HG03139 (cell line): ENCODE measurements at regions not wholly inside any gene's neighbourhood (a gene's known extent, or its start where the extent isn't known, plus 50 kb on each side); places are given as distances from the start of the nearest gene placed in this dataset.

Source experiments
- ATAC-seq: cut with Tn5 transposase; IDR thresholded peaks from one replicate; pipeline ENCODE4 v1.9.1; 2021; ENCODE audit not compliant: unreplicated experiment

DNA sequence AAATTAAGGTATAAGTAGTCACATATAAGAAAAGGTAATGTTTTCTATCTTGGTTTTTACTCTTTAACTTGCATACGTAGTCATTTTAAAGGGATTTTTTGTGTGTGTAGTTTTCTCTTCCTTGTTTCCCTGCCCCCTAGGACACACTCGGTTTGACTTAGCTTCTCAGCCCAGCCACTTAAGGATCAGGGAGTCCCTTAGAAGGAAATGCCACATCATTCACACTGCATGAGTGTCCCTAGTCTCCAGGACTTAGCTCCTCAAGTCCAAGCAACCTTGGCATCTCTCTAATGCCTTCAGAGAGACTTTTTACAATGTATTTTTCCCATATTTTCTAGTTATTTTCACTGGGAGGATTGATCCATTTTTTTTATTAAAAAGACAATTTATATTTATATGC lies 1407.7 kb downstream of the EFNB2 start:
- no peak for ATAC-seq

DNA sequence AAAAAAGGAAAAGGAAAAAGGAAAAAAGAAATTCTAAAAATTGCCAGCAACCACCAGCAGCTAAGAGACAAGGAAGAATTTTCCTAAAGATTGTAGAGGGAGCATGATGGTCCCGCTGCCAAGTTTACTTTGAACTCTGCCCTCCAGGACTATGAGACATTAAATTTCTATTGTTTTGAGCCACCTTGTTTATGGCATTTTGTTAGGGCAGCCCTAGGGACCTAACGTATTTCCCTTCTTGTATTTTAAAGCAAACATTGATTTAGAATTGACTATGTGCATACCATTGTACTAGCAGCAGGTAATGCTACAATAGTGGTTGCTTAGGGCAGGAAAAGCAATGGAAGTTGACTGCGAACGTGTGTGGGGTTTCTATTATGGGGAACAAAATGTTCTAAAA lies 1414.2 kb downstream of the EFNB2 start:
- no peak for ATAC-seq

DNA sequence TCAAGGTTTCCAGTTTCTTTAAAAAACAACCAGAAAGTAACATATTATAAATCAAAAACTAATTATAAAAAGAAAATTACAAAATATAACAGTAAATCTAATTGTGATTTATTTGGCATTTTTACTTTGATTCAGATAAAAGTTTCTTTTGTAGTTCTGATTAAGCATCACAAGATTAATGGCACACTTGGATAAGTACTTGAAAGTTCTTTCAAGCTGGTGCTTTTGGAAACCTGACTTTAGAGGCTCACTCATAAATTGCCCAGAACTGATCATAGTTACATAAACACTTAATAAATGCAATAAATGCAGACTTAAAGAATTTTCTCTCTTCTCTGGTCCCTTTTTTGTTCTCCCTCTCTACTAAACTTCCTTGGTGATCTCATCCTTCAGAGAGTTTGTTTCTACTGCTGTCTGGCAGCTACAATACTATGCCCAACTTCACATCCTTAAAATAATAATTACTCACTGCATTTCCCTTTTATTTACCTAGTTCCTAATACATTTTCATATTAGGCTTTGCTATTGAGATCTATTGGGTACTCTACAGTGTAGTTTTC lies 1417.0 kb downstream of the EFNB2 start:
- ATAC-seq: no peak

DNA sequence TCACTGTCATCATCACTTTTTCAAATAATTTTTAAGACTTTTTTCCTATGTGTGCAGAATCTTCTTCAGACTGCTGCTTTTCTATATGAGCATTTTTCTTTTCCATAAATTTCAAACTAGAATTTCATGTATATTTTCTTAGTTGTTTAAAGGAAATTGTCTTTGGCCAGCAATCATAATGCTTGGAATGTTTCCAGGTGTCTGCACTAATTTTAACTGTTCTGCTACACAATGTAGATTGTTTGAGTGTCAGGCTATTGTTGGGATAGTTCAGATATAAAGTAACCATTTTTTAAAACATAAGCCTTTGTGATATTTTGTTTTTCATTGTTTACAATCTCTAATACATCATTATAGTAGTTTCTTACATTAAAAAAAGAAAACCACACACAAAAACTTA lies 1418.5 kb downstream of the EFNB2 start:
- no peak for ATAC-seq

DNA sequence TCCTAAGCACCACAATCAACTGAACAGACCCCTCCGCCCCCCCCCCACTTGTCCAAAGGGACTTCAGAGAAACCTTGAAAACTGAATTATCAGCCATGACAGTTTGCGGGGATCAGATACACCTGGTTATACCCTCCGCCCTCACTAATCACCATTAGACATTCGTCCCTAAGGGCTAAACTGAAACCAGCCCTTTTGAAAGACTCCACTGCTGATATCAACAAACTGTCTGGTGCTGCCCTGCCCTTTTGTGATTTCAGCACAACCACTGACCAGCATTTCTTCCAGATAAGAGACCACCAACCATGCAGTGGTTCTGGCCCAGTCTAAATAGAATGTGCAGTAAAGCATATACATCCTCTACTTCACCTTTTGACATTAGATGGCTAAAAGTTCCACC lies 1422.9 kb downstream of the EFNB2 start:
- no peak for ATAC-seq

DNA sequence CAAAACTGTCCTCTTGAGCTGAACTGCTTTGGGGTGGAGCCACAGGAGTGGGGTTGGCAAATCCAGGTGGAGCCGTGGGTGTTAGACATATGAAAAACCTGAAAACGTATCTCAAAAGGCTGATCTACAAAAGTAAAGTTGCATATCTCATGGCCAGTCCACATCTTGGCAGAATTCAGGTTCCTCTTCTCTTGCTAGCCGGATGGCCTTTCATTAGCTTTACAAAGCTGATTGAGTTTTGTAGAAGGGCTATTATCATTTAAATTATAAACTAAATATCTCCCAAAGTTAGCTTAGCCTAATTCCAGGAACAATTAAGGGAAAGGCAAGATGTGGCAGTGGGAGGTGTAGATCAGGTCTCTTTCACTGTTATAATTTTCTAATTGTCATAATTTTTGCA lies 1427.7 kb downstream of the EFNB2 start:
- ATAC-seq: no peak

DNA sequence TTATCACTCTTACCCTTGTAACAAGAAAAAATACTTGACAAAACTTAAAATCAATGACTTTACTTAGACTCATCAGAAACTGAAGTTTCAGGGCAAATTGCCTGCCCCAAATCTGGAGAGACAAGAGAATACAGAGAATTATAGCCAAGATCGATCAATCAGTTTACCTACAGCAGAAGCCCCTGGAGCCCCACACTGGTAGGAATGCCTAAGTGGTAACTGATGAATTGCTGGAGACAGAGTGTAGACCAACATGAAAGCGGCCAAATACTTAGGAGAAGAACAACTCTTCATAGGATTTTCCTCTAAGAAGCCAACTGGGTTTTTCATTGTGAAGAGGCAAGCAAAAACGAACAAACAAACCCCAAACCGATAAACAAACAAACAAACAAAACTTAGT lies 1430.0 kb downstream of the EFNB2 start:
- ATAC-seq: no peak

DNA sequence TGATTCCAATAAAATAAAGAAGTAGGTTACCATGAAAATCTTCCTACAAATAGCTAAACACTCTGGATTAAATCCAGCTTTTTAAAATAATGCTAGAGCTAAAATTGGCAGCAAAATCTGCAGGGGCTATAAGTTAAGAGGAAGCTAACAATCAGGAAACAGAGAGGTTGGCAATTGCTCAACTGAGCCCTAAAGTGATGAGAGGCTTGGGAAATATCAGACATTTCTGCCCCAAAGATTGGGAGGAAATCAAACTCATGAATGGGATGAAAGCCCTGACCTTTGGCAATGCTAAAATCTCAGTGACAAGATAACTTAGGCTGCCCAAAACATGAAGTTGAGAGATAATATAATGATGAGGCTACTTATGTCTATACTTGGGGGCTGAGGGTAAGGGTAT lies 1437.9 kb downstream of the EFNB2 start:
- ATAC-seq: no peak

DNA sequence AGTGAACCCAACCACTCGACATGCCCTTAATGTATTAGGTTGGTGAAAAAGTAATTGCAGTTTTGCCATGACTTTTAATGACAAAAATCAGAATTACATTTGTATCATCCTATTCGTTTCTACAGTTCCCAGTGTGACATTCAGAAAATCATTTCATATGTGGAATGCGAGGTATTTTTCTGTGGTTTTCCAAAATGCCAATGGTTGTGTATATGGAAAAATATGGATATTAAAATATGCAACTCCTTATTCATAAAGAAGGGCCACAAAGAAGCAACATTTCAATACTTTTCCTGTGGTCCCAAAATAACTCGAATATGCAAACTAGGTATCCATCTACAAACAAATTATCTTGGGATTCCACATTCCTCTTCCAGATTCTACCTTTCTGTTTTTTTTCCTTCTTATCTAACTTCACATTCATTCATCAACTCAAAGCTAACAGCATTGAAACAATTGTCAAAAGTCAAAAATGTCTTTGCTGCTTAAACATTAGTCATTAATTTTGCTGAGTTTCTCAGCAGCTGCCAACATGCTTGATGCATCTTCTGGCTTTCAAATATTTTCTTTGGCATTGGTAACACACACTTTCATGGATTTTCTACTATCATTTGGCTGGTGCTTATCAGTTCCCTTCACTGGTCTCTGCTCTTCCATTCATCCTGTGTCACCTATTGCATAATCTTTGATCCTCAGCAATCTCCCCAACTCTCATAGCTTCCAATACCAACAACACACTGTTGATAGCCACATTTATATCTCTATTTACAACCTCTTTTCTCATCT lies 1445.4 kb downstream of the EFNB2 start:
- ATAC-seq: no peak

DNA sequence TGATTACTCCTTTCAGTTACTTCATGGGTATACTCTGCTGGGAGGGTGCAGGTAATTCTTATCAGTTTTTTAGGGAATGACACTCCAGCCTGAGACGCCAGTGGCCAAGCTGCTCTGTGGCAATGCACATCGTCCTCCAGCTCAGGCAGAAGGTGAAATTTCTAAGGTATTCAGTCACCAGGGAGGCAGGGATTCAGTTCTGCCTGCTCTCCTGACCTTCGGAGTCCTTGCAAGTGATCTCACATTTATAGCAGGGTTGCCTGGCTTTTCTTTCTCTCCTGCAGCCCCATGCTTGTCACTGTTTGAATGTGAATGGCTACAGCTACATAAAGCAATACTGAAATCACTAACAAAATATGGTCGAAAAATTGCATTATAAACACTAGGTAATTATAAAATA lies 1447.5 kb downstream of the EFNB2 start:
- ATAC-seq: no peak

DNA sequence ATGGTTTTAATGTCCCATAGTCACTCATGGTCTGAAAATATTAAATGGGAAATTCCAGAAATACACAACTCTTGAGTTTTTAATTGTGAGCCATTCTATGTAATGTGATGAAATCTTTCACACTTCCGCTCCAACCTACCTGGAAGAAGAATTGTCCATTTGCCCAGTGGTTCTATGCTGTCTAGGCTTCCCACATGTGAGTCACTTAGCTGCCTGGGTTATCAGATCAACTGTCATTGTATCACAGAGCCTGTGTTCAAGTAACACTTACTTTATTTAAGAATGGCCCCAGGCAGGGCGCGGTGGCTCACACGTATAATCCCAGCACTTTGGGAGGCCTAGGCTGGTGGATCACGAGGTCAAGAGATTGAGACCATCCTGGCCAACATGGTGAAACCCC lies 1450.5 kb downstream of the EFNB2 start:
- no peak for ATAC-seq

DNA sequence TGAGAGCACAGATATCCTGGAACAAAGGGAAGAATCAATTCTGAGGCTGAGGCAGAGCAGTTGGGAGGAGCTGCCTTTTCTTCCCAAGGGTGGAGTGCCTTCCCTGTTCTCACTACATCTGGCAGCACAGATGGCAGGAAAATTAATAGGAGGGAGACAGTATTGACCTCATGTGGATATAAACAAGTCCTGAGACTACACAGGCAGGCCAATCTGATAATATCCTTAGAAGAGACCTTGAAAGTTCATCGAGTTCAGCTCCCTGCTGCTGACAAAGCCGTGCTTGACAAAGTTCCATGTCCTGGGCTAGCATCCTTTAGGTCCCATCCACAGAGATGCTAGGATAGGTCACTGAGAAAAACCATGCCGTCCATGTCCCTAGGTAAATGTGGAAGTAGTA lies 1451.5 kb downstream of the EFNB2 start:
- ATAC-seq: no peak

DNA sequence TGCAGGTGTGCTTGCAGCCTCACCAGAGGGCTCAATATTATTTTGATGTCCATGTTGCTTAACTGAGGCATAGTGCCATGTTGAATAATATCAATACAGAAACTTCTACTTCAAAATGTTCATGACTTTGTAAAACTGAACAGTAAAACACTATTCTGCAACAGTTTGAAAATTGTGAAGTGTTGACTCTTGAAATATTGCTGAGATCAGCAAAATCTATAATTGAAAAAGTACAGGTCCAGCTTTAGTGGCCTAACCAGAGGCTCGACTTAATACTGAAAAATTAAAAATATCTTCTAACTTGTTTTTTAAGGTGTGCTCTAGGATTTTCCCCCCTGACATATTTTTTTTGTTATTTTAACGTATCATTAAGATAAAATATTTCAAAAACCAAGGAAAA lies 1460.7 kb downstream of the EFNB2 start:
- ATAC-seq: no peak

DNA sequence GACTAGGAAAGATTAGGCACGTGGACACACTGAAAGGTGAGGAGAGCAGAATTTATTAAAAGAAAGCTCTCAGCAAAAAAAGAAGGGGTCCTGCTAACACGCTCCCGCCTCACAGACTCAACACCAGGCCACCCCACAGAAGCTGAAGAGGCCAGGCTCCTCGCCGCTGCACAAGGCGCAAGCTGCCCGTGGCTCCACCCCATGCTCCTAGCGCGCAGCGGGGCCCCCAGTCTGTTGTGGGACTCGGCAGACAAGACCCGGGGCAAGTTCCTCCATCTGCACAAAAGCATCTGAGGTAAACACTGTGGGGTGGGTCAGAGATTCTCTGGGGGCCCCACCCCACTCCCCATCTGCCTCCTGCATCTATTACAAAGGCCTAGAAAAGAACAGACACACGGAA lies 1462.4 kb downstream of the EFNB2 start:
- ATAC-seq: no peak

DNA sequence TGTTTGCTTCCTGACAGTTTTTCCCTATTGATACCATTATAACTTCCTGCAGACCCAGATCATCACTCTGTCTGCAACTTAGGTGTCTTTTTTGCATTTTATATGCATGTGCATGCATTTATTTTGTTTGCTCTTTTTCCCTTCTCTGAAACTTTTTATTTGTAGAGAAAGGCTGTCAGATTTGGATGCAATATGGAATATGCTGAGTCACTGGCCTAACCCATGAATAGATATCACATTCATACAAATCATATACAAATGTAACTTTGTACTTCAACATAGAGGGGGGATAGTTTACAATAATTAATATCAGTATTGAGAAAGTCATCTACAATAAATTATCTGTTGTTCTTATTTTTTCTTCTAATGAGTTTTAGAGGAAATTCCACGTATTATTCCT lies 1465.0 kb downstream of the EFNB2 start:
- no peak for ATAC-seq

DNA sequence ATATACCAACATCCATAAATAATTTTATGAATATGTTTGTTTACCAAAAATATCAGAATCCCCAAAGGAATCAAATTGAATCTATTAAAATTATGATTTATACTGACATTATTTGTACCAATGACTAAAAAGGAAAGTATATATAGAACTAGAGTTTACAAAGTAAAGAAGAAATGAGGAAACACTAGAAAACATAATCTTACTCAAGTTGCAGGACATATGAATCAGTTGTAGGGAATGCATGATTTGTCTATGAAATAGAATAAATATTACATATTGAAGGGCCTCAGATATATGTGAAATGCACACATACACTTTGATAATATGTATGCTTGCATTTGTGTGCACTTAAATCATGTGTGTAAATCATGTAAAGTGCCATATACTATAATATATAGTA lies 1466.4 kb downstream of the EFNB2 start:
- ATAC-seq: no peak

DNA sequence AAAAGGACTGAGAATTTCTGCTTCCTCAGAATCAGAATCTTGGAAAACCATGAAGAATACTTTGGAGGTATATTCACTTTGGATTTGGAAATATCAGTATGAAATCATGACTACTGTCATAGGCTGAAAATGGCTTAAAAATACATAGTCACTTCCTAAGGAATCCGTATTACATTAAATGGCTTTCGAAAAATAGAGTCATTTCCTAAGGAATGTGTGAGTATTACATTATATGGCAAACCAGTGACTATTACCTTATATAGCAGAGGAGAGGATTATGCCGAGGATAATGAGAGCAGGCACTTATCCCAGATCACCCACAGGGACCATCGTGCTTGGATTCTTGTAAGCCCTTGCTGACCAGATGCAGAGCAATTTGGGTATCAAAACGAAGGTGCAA lies 1471.8 kb downstream of the EFNB2 start:
- no peak for ATAC-seq

DNA sequence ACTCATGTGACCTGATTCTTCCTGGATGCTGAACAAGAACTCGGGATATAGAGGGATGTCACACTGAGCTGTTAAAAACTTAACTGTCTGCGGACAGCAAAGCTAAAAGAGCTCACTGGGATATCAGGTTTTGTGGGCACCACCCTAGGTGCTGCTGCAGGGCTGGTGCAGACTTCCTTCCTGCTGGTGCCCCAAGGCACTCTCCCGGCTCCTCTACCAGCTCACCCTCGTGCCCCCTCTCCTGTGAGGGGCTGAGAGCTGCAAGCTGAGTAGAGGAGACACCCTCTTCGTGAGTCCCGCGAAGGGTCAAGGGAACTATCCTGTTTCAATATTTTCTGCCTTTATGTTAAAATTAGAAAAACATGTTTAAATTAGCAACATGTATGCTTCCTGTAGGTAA lies 1475.7 kb downstream of the EFNB2 start:
- no peak for ATAC-seq

DNA sequence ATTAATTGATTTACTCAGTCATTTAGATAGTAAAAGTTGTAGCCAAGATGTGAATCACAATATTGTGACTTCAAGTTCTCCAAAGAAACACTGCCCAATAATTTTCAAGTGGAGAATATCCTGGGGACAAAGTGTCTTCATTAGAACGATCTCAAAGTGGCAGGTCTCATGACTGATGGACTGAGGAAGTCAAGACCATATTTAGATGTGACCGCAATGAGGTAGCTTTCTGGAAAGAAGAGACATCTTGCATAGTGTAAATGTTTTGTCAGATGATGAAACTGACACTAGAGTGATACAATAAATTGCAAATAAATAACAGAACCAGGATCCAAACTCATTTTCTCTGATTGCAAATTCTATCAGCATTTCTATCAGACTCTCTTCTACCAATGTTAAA lies 1476.9 kb downstream of the EFNB2 start:
- ATAC-seq: no peak

DNA sequence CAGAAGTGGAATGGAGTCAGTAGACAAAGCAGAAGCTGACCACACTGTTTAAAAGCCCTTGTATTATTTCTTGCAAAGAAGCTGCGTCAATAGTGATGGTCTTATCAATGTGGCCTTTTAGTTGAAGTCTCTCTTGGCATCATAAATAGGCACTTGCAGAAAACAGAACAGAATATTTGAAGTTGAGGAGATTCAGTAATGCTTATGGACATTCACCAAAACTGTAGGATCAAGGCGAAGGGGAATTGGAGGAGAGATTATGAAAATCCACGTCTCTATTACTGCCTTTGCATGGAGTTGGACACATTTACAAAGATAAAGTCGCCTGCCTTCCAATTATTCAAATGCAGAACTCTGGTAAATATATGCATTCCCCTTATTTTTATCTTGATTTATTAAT lies 1482.8 kb downstream of the EFNB2 start:
- ATAC-seq: no peak

DNA sequence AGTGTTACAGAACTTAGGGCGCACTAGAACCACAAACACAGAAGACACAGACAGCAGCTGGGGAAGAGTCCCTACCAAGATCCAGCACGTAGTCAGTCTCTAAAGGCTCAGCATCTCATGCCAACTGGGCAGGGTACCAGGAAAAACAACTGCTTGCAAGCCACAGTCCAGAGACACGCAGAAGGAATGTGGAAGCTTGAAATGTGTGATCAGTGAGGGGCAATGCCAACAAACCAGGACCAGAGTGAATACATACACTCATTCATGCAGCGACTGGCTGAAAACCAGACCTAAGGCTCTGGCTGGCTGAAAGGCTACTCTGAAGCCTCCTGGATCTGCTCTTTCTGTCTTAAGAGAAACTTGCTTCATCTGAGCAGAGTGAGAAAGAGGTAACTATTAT lies 1484.8 kb downstream of the EFNB2 start:
- ATAC-seq: no peak

DNA sequence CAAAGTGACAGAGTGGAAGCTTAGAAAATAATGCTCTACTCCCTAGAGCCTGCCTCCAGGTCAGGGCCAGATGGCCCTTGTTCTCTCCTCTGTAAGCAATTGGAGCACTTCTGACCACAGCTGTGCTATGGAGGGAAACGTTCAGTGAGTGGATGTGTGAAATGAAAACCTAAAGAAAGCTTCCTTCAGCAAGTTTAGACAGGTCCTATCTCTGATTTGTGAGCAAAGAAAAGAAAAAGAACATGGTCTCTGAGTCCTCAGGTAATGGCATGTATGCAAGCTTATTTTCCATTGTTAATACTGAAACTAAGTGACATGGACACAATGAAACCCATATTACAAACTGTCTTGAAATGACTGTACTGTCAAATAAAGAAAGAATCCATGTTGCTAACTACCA lies 1486.8 kb downstream of the EFNB2 start:
- no peak for ATAC-seq

DNA sequence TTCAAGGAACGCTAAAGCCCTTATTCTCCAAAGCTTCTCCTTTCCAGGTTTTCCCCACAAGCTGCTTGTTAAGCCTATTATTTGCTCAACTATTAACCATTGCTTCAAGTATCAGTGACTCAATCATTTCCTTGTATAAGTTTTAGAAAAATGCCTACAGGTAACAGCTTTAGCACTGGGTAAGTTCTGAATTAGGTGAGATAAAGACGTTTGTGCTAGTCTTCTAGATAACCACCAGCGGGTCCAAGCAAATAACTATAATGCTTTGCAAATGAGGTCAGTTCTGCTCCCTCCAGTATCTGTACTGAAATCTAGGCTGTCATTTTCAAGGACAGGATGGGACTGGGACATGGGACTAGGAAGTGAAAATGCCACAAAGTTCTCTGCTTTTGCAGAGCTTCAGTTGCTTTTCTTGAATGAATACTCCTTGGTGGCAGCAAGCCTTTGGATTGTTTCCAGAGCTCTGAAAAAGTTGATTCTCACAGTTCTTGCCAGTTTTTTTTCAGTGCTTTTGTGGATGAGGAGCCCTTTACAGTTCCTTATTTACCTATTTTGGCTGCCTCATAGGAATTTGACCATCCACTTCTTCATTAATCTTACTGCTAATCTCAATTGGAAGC lies 1487.7 kb downstream of the EFNB2 start:
- no peak for ATAC-seq
